Type B pancreatic cell (in vitro differentiated cells): ENCODE measurements at regions not wholly inside any gene's neighbourhood (a gene's known extent, or its start where the extent isn't known, plus 50 kb on each side); places are given as distances from the start of the nearest gene placed in this dataset.

ENCODE experiments used
- DNase-seq: peaks from one replicate; pipeline ENCODE4 v3.0.0; 2021; ENCODE audit warnings: mixed read lengths; ENCODE audit not compliant: unreplicated experiment; ENCODE audit errors: extremely low spot score
- H3K27ac Mint-ChIP-seq: 2 replicates; pipeline ENCODE4 v1.8.0; 2021; ENCODE audit warnings: mild to moderate bottlenecking, mixed read lengths
- H3K27me3 Mint-ChIP-seq: 2 replicates; pipeline ENCODE4 v1.8.0; 2021; ENCODE audit warnings: mixed read lengths
- H3K36me3 Mint-ChIP-seq: 2 replicates; pipeline ENCODE4 v1.8.0; 2021; ENCODE audit warnings: mixed read lengths
- H3K4me1 Mint-ChIP-seq: one replicate; pipeline ENCODE4 v1.8.0; 2021; ENCODE audit warnings: mixed read lengths; ENCODE audit not compliant: unreplicated experiment
- H3K4me3 Mint-ChIP-seq: 2 replicates; pipeline ENCODE4 v1.8.0; 2021; ENCODE audit warnings: mild to moderate bottlenecking, mixed read lengths
- H3K9me3 Mint-ChIP-seq: 2 replicates; pipeline ENCODE4 v1.8.0; 2021; ENCODE audit warnings: mixed read lengths
- CTCF ChIP-seq: fragments of 200-600 bp; sonication (generic); conservative IDR thresholded peaks from 2 replicates; pipeline ENCODE4 v1.5.0; 2021; ENCODE audit warnings: antibody characterized with exemption, mild to moderate bottlenecking

- H3K36me3 Mint-ChIP-seq, result no peaks in the 10 kb centered on the region
- H3K4me1 Mint-ChIP-seq, result no peaks in the 10 kb centered on the region
- no peaks in the 10 kb centered on the region for H3K27me3 Mint-ChIP-seq
These were observed 52.9 kb upstream of the PGR start for GRCh38 chr11:101182467-101182866.

GRCh38 chr11:101180481-101180880 lies 50.9 kb upstream of the PGR start:
- H3K9me3 Mint-ChIP-seq, result no peaks in the 10 kb centered on the region
- TF ChIP-seq CTCF, result no peak
- H3K27ac Mint-ChIP-seq, result no peak overlapping the region
- H3K4me1 Mint-ChIP-seq, result no peaks in the 10 kb centered on the region
- no peaks in the 10 kb centered on the region for H3K27me3 Mint-ChIP-seq
- no peaks in the 10 kb centered on the region for H3K36me3 Mint-ChIP-seq
- DNase-seq, result no peak
- no peak overlapping the region for H3K4me3 Mint-ChIP-seq

More at GRCh38 chr11:101182467-101182866, 52.9 kb upstream of the PGR start:
- no peak overlapping the region for H3K4me3 Mint-ChIP-seq
- H3K27ac Mint-ChIP-seq, result no peak overlapping the region
- no peaks in the 10 kb centered on the region for H3K9me3 Mint-ChIP-seq
- no peak for DNase-seq
- TF ChIP-seq CTCF, result no peak
